A673 (cell line): ENCODE measurements at regions not wholly inside any gene's neighbourhood (a gene's known extent, or its start where the extent isn't known, plus 50 kb on each side); places are given as distances from the start of the nearest gene placed in this dataset.
"Not testable (repeated sequence)": the region's sequence is repeated elsewhere in the genome, so short reads cannot be mapped to it uniquely, and the experiment has no call there.

Experiments used
- CTCF ChIP-seq: fragments of 300-800, 200-600 bp; sonication (generic); conservative IDR thresholded peaks from 2 replicates; pipeline ENCODE4 v1.5.1; 2017; ENCODE audit warnings: low read depth, mild to moderate bottlenecking, antibody characterized with exemption, low read length, moderate library complexity, mixed read lengths
- EZH2 ChIP-seq: fragments of 200-600 bp; sonication (generic); IDR thresholded peaks from 2 replicates; pipeline ENCODE4 v1.6.1; 2017; ENCODE audit warnings: borderline replicate concordance, low read depth, mild to moderate bottlenecking, mixed read lengths, antibody characterized with exemption, low read length; ENCODE audit not compliant: poor library complexity, severe bottlenecking

- not testable (repeated sequence) for TF ChIP-seq CTCF, EZH2
Observed at GRCh38 chr5:116726180-116726579, 151.6 kb upstream of the SEMA6A start.
